ENCODE measurements at regions not wholly inside any gene's neighbourhood (a gene's known extent, or its start where the extent isn't known, plus 50 kb on each side); places are given as distances from the start of the nearest gene placed in this dataset.

DNA sequence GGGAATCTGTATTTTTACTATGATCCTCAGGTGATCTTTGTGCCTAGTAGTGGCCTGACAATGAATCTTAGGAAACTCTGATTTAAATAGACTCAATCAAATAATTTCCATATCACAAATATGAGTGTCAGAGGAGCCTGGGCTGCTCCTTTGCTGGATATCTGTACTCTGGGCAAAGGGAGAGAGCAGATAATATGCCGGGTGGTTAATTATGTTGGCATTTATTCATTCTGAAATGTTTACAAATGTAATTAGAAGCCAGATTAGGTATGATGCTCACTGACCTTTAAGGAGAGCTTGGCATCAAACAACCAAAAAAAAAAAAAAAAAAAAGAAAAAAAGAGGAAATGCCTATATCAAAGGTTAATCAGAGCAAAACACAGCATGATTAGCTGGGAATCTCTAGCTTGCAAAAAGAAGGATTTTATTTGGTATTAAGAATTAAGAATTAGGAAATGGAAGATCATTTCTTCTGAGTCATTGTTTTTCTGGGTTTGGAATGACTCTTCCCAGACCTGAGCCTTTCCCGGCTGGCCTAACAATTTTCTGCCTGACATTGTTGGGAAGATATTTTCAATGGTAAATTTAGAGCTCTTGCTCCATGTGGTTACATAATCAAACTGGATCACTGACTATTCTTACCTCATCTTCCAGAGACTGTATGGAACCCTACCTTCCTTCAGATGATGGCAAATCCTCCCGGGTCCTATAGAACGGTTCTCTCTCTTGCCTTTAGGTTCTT lies 365.3 kb downstream of the REEP3 start:
- TF ChIP-seq CTCF (IDR thresholded peaks at IDR 0.05; ENCODE audit: insufficient read depth, low read length, poor library complexity, severe bottlenecking), result no peak
- Histone ChIP-seq H3K27me3 (ENCODE audit: control insufficient read depth, insufficient read depth, low read length) (no peaks in the 10 kb centered on the region), H3K4me3 (ENCODE audit: low read depth, low read length) (no peak overlapping the region), H3K36me3 (ENCODE audit: control insufficient read depth, insufficient read depth, low read length) (no peaks in the 10 kb centered on the region)
- DNase-seq (ENCODE audit: low read depth), result no peak

DNA sequence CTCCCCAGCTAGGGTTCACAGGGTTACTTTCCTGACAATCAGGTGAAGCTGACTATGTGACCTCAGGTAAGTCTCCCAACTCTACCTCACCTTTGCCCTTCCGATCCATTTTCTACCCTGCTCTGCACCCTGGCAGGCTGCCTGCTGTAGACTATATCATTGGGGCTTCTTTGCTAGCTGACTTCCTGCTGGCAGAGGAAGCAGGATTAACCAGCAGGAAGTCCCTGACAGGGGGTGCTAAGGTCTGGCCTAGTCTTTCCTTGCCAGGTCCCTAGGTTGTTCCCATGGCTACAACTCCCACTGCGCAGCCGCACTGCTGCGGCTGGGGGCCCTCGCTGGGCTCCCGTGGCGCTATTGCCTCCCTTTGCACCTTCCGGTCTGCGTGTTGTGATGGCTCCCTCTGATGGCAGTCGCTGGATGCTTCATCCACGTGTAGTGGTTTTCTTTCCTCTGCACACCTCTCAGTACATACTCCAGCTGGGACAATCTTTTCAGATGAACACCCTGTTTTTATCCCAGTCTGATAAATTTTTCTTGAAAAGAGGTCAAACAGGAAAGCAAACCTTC lies 365.9 kb downstream of the REEP3 start:
- Histone ChIP-seq H3K36me3 (ENCODE audit: control insufficient read depth, insufficient read depth, low read length) (no peaks in the 10 kb centered on the region), H3K27me3 (ENCODE audit: control insufficient read depth, insufficient read depth, low read length) (peaks cover 3% of the 10 kb centered on the region), H3K4me3 (ENCODE audit: low read depth, low read length) (no peak overlapping the region)
- DNase-seq (ENCODE audit: low read depth), result no peak
- TF ChIP-seq CTCF (IDR thresholded peaks at IDR 0.05; ENCODE audit: insufficient read depth, low read length, poor library complexity, severe bottlenecking), result no peak

DNA sequence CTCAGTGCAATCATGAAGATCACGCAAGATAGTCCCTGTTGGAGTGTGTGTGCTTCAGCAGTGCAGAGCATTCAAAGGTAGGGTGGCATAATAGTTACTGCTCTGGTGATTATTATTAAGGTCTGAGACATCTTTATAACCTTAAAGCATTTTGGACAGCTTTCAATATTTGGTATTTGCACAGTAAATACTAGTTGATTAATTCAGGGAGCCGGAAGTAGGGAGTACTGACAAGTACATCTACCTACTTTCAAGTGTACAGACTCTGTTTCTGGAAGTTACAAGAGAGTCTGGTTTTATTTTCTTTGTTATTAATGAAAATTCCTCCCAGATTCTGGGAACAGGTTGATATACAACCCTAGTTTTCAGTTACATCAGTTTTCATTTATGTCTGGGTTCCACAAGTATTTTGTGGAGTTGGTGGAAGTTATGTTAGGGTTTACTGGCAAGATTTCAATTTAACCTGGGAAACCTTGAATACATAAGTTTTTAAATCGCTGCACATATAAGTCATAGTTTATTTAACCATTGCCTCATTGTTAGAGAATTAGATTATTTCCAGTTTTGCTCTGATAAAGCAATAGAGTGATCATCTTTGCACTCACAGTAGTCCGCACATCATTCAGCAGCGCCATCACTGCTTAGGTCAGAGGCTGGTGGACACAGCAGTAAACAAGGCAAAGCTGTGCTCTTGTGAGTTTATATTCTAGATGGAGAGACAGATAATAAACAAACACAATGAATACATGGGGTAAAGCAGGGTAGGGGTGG lies 366.6 kb downstream of the REEP3 start:
- no peak for TF ChIP-seq CTCF (IDR thresholded peaks at IDR 0.05; ENCODE audit: insufficient read depth, low read length, poor library complexity, severe bottlenecking)
- Histone ChIP-seq H3K36me3 (ENCODE audit: control insufficient read depth, insufficient read depth, low read length) (no peaks in the 10 kb centered on the region), H3K27me3 (ENCODE audit: control insufficient read depth, insufficient read depth, low read length) (peaks cover 3% of the 10 kb centered on the region), H3K4me3 (ENCODE audit: low read depth, low read length) (no peak overlapping the region)
- no peak for DNase-seq (ENCODE audit: low read depth)

- peaks cover 3% of the 10 kb centered on the region for H3K27me3 ChIP-seq (ENCODE audit: control insufficient read depth, insufficient read depth, low read length)
- H3K4me3 ChIP-seq (ENCODE audit: low read depth, low read length), result no peak overlapping the region
- no peak for DNase-seq (ENCODE audit: low read depth)
- H3K36me3 ChIP-seq (ENCODE audit: control insufficient read depth, insufficient read depth, low read length), result no peaks in the 10 kb centered on the region
- TF ChIP-seq CTCF (IDR thresholded peaks at IDR 0.05; ENCODE audit: insufficient read depth, low read length, poor library complexity, severe bottlenecking), result no peak
Observed at GRCh38 chr10:63889803-63890202, 368.6 kb downstream of the REEP3 start.

GRCh38 chr10:63896992-63897391 lies 375.8 kb downstream of the REEP3 start:
- no peak for DNase-seq (ENCODE audit: low read depth)
- Histone ChIP-seq H3K4me3 (ENCODE audit: low read depth, low read length) (no peak overlapping the region), H3K36me3 (ENCODE audit: control insufficient read depth, insufficient read depth, low read length) (no peaks in the 10 kb centered on the region), H3K27me3 (ENCODE audit: control insufficient read depth, insufficient read depth, low read length) (no peaks in the 10 kb centered on the region)
- TF ChIP-seq CTCF (IDR thresholded peaks at IDR 0.05; ENCODE audit: insufficient read depth, low read length, poor library complexity, severe bottlenecking), result no peak

Data from kidney epithelial cell (primary cell).